CD8-positive, alpha-beta memory T cell (primary cell): ENCODE measurements at regions not wholly inside any gene's neighbourhood (a gene's known extent, or its start where the extent isn't known, plus 50 kb on each side); places are given as distances from the start of the nearest gene placed in this dataset.
"Not testable (repeated sequence)": the region's sequence is repeated elsewhere in the genome, so short reads cannot be mapped to it uniquely, and the experiment has no call there.

ENCODE experiments used
- CTCF ChIA-PET: fragments of 350-600 bp; sonication (Branson Sonifier 250); formaldehyde crosslinking; loops from one replicate; lab custom pipeline; 2021; ENCODE audit warnings: antibody characterized with exemption; lab: Charles Lee
- POLR2A ChIA-PET: fragments of 350-600 bp; sonication (Branson Sonifier 250); formaldehyde crosslinking; loops from one replicate; lab custom pipeline; 2021; ENCODE audit warnings: antibody characterized with exemption; lab: Charles Lee
- DNase-seq, 5 donors: peaks; one replicate each; pipeline versions ENCODE4 v3.0.0 to v3.0.0-alpha.2; 2020 to 2022; ENCODE audit warnings: mixed read lengths in 1 of 5
- H3K27ac ChIP-seq: one replicate; pipeline ENCODE4 v1.7.0; 2013; ENCODE audit warnings: low read depth, mild to moderate bottlenecking, low read length, moderate library complexity
- H3K27me3 ChIP-seq: 2 replicates; pipeline ENCODE4 v1.7.0; 2013; ENCODE audit warnings: low read length, mild to moderate bottlenecking; ENCODE audit not compliant: insufficient read depth, poor library complexity, severe bottlenecking
- H3K36me3 ChIP-seq: 2 replicates; pipeline ENCODE4 v1.7.0; 2013; ENCODE audit warnings: mild to moderate bottlenecking, low read length, moderate library complexity; ENCODE audit not compliant: insufficient read depth
- H3K4me1 ChIP-seq: 2 replicates; pipeline ENCODE4 v1.7.0; 2013; ENCODE audit warnings: mild to moderate bottlenecking, low read length, moderate library complexity; ENCODE audit not compliant: insufficient read depth
- H3K4me3 ChIP-seq: 2 replicates; pipeline ENCODE4 v1.7.0; 2013; ENCODE audit warnings: mild to moderate bottlenecking, low read length
- H3K9me3 ChIP-seq: 2 replicates; pipeline ENCODE4 v1.7.0; 2013; ENCODE audit warnings: mild to moderate bottlenecking, low read length
- H3K27ac Mint-ChIP-seq, 8 donors: one replicate each; pipeline ENCODE4 v1.8.0; 2020 to 2021; ENCODE audit warnings: mixed read lengths in 8 of 8, mild to moderate bottlenecking in 6 of 8, inconsistent platforms in 3 of 8, moderate library complexity in 3 of 8
- H3K27me3 Mint-ChIP-seq, 2 donors: one replicate each; pipeline ENCODE4 v1.8.0; 2020 to 2021; ENCODE audit warnings: mixed read lengths in 2 of 2, mild to moderate bottlenecking in 1 of 2, moderate library complexity in 1 of 2
- H3K36me3 Mint-ChIP-seq, 3 donors: one replicate each; pipeline ENCODE4 v1.8.0; 2020 to 2021; ENCODE audit warnings: mixed read lengths in 3 of 3, inconsistent platforms in 1 of 3, mild to moderate bottlenecking in 1 of 3
- H3K4me1 Mint-ChIP-seq, 3 donors: one replicate each; pipeline ENCODE4 v1.8.0; 2020 to 2021; ENCODE audit warnings: mixed read lengths in 3 of 3, inconsistent platforms in 1 of 3, mild to moderate bottlenecking in 1 of 3
- H3K4me3 Mint-ChIP-seq, 7 donors: one replicate each; pipeline ENCODE4 v1.8.0; 2020 to 2021; ENCODE audit warnings: mixed read lengths in 7 of 7, mild to moderate bottlenecking in 6 of 7, moderate library complexity in 4 of 7, inconsistent platforms in 2 of 7
- H3K9me3 Mint-ChIP-seq, 5 donors: one replicate each; pipeline ENCODE4 v1.8.0; 2020 to 2022; ENCODE audit warnings: mixed read lengths in 5 of 5, mild to moderate bottlenecking in 3 of 5, moderate library complexity in 2 of 5, inconsistent platforms in 1 of 5

GRCh38 chr5:117333011-117333410, 758.4 kb upstream of the SEMA6A start:
- Mint-ChIP-seq H3K9me3 (peaks cover 0 to 16% (median 3%) of the 10 kb centered on the region in 5 donors), H3K27ac (no peak overlapping the region), H3K36me3 (no peaks in the 10 kb centered on the region), H3K4me3 (no peak overlapping the region), H3K4me1 (no peaks in the 10 kb centered on the region), H3K27me3 (no peaks in the 10 kb centered on the region)
- H3K27ac ChIP-seq, result no peak overlapping the region
- no peak overlapping the region for H3K4me3 ChIP-seq
- no peaks in the 10 kb centered on the region for H3K36me3 ChIP-seq
- POLR2A ChIA-PET, result no interaction called here
- no peaks in the 10 kb centered on the region for H3K9me3 ChIP-seq
- no peak for DNase-seq
- H3K27me3 ChIP-seq, result no peaks in the 10 kb centered on the region
- no peaks in the 10 kb centered on the region for H3K4me1 ChIP-seq
- CTCF ChIA-PET, result no interaction called here

DNA sequence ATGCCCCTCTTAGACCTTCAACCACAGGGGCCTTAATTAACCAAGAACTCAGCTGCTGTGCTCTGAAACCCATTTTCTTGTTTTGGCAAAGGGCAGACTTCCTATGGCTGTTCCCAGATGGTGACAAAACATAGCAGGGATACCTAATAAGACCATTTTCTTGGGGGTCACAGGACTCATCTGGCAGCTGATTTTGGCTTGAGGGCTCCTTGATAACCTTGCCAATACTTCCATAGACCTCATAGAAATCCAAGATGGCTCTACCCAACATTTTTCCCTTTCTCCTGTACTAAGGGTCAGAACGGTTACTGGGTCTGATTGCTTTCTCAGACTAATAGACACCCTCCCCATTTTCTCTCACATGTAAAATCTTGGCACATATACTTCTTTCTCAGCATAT, 757.7 kb upstream of the SEMA6A start:
- POLR2A ChIA-PET, result no interaction called here

DNA sequence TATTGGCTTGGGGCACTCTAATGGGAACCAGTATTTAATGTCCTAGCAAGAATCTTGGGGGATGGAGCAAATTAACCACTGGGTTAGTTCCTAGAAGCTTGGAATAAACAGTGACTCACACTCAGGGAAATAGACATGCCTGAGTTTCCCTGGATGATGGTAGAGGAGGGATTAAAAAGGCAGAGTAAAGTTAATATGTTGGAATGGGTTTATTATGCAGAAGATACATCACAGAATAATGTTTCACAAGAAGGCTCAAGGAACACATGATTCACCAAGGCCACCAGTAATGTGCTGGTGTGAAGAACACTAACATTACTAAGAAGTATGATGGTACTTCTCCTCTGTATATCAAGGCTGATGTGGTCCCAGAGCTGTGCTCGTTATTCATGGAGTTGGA, 752.9 kb upstream of the SEMA6A start:
- Histone ChIP-seq H3K27ac (no peak overlapping the region), H3K4me1 (no peaks in the 10 kb centered on the region), H3K4me3 (no peak overlapping the region), H3K27me3 (no peaks in the 10 kb centered on the region), H3K9me3 (no peaks in the 10 kb centered on the region), H3K36me3 (no peaks in the 10 kb centered on the region)
- Mint-ChIP-seq H3K36me3 (no peaks in the 10 kb centered on the region), H3K27me3 (no peaks in the 10 kb centered on the region), H3K9me3 (peaks cover 0 to 15% (median 6%) of the 10 kb centered on the region in 5 donors), H3K27ac (no peak overlapping the region), H3K4me1 (no peaks in the 10 kb centered on the region), H3K4me3 (no peak overlapping the region)
- POLR2A ChIA-PET, result no interaction called here
- no peak for DNase-seq
- CTCF ChIA-PET, result no interaction called here

More for the DNA sequence above, 757.7 kb upstream of the SEMA6A start:
- CTCF ChIA-PET, result no interaction called here
- Mint-ChIP-seq H3K4me3 (no peak overlapping the region), H3K27me3 (no peaks in the 10 kb centered on the region), H3K4me1 (no peaks in the 10 kb centered on the region), H3K36me3 (no peaks in the 10 kb centered on the region), H3K27ac (no peak overlapping the region), H3K9me3 (peaks cover 0 to 16% (median 3%) of the 10 kb centered on the region in 5 donors)
- no peak for DNase-seq
- Histone ChIP-seq H3K4me1 (no peaks in the 10 kb centered on the region), H3K9me3 (no peaks in the 10 kb centered on the region), H3K27me3 (no peaks in the 10 kb centered on the region), H3K27ac (no peak overlapping the region), H3K4me3 (no peak overlapping the region), H3K36me3 (no peaks in the 10 kb centered on the region)

DNA sequence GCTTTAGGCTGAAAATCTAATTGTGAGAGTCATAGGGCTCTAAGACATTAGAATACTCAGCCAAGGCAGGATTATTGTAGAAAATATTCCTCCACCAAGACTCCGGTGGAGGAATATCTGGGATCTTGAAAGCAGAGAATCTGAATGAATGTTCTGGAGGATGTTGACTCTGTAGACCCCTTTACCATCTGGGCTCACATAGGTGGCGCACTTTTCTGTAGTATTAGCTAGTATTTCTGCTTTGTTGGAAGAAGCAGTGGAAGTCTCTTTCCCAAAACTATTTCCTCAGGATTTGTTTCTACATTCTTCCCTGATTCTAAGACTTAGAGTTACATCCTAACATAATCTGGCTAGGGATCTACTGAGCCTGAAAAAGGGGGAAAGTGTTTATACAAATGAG, 752.4 kb upstream of the SEMA6A start:
- peaks cover 0 to 15% (median 6%) of the 10 kb centered on the region in 5 donors for H3K9me3 Mint-ChIP-seq
- H3K36me3 ChIP-seq, result no peaks in the 10 kb centered on the region
- CTCF ChIA-PET, result no interaction called here
- DNase-seq, result no peak
- H3K27ac Mint-ChIP-seq, result no peak overlapping the region
- POLR2A ChIA-PET, result no interaction called here
- no peaks in the 10 kb centered on the region for H3K27me3 Mint-ChIP-seq
- H3K4me3 Mint-ChIP-seq, result no peak overlapping the region
- H3K27me3 ChIP-seq, result no peaks in the 10 kb centered on the region
- no peak overlapping the region for H3K4me3 ChIP-seq
- no peaks in the 10 kb centered on the region for H3K4me1 ChIP-seq
- H3K9me3 ChIP-seq, result no peaks in the 10 kb centered on the region
- H3K4me1 Mint-ChIP-seq, result no peaks in the 10 kb centered on the region
- no peaks in the 10 kb centered on the region for H3K36me3 Mint-ChIP-seq
- no peak overlapping the region for H3K27ac ChIP-seq

GRCh38 chr5:117318528-117318927, 743.9 kb upstream of the SEMA6A start:
- H3K36me3 Mint-ChIP-seq, result no peaks in the 10 kb centered on the region

DNA sequence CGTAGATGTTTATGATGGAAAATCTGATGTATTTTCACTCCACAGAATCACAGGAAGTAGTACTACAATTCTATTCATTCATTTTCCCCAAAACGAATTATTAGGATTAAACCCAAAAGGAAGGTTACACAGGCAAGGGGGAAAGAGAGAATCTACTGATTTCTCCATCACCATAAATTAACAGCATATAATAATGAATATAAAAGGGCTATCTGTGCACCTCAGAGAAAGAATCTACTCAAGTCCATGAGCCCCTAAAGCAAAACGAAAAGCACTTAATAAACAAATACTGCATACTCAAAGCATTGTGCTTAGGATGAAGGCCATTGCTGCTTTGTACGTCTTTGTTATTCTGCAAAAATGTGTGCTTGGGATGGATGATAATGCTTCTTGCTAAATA, 740.5 kb upstream of the SEMA6A start:
- Histone ChIP-seq H3K27me3 (no peaks in the 10 kb centered on the region), H3K4me3 (no peak overlapping the region), H3K4me1 (no peaks in the 10 kb centered on the region), H3K27ac (no peak overlapping the region), H3K36me3 (no peaks in the 10 kb centered on the region), H3K9me3 (no peaks in the 10 kb centered on the region)
- no peak for DNase-seq
- CTCF ChIA-PET, result no interaction called here
- Mint-ChIP-seq H3K4me1 (no peaks in the 10 kb centered on the region), H3K4me3 (no peak overlapping the region), H3K27ac (no peak overlapping the region), H3K9me3 (peaks cover 0 to 12% (median 0%) of the 10 kb centered on the region in 5 donors), H3K36me3 (no peaks in the 10 kb centered on the region), H3K27me3 (no peaks in the 10 kb centered on the region)
- POLR2A ChIA-PET, result no interaction called here

More at GRCh38 chr5:117318528-117318927, 743.9 kb upstream of the SEMA6A start:
- Mint-ChIP-seq H3K27me3 (no peaks in the 10 kb centered on the region), H3K4me1 (no peaks in the 10 kb centered on the region), H3K27ac (no peak overlapping the region), H3K9me3 (peaks cover 0 to 2% (median 0%) of the 10 kb centered on the region in 5 donors), H3K4me3 (no peak overlapping the region)
- H3K4me1 ChIP-seq, result no peaks in the 10 kb centered on the region
- ChIA-PET CTCF (no interaction called here), POLR2A (no interaction called here)
- H3K36me3 ChIP-seq, result no peaks in the 10 kb centered on the region
- no peak for DNase-seq
- no peaks in the 10 kb centered on the region for H3K9me3 ChIP-seq
- H3K27ac ChIP-seq, result no peak overlapping the region
- H3K4me3 ChIP-seq, result no peak overlapping the region
- H3K27me3 ChIP-seq, result no peaks in the 10 kb centered on the region

DNA sequence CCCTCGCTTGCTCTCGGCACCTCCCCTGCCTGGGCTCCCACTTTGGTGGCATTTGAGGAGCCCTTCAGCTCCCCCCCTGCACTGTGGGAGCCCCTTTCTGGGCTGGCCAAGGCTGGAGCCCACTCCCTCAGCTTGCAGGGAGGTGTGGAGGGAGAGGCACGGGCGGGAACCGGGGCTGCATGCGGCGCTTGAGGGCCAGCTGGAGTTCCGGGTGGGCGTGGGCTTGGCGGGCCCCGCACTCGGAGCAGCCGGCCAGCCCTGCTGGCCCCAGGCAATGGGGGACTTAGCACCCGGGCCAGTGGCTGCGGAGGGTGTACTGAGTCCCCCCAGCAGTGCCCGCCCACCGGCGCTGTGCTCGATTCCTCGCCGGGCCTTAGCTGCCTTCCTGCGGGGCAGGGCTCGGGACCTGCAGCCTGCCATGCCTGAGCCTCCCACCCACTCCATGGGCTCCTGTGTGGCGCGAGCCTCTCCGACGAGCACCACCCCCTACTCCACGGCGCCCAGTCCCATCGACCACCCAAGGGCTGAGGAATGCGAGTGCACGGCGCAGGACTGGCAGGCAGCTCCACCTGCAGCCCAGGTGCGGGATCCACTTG, 730.0 kb upstream of the SEMA6A start:
- H3K4me1 ChIP-seq, POLR2A ChIA-PET, H3K27ac Mint-ChIP-seq, H3K9me3 Mint-ChIP-seq, H3K27ac ChIP-seq, H3K27me3 Mint-ChIP-seq, H3K36me3 ChIP-seq, H3K4me3 Mint-ChIP-seq, H3K9me3 ChIP-seq, DNase-seq, H3K4me3 ChIP-seq, CTCF ChIA-PET, H3K4me1 Mint-ChIP-seq, H3K36me3 Mint-ChIP-seq, H3K27me3 ChIP-seq: not testable (repeated sequence)

- no peak overlapping the region for H3K4me3 Mint-ChIP-seq
- Histone ChIP-seq H3K27ac (no peak overlapping the region), H3K4me1 (no peaks in the 10 kb centered on the region), H3K9me3 (no peaks in the 10 kb centered on the region), H3K4me3 (no peak overlapping the region), H3K36me3 (no peaks in the 10 kb centered on the region), H3K27me3 (no peaks in the 10 kb centered on the region)
- CTCF ChIA-PET, result no interaction called here
- peaks cover 2 to 9% (median 7%) of the 10 kb centered on the region in 5 donors for H3K9me3 Mint-ChIP-seq
- no peak for DNase-seq
- no peak overlapping the region for H3K27ac Mint-ChIP-seq
- POLR2A ChIA-PET, result no interaction called here
- no peaks in the 10 kb centered on the region for H3K27me3 Mint-ChIP-seq
- H3K4me1 Mint-ChIP-seq, result no peaks in the 10 kb centered on the region
- no peaks in the 10 kb centered on the region for H3K36me3 Mint-ChIP-seq
These were observed 728.3 kb upstream of the SEMA6A start for GRCh38 chr5:117302949-117303348.
